Osteoblast (primary cell): ENCODE measurements at regions not wholly inside any gene's neighbourhood (a gene's known extent, or its start where the extent isn't known, plus 50 kb on each side); places are given as distances from the start of the nearest gene placed in this dataset.

Experiments used
- DNase-seq: peaks from one replicate; pipeline ENCODE4 v3.0.0; 2011; ENCODE audit warnings: low spot score, mixed read lengths; ENCODE audit not compliant: insufficient read length; ENCODE audit errors: missing footprints
- H2AFZ ChIP-seq: 2 replicates; pipeline ENCODE4 v1.6.0; 2011; ENCODE audit warnings: mild to moderate bottlenecking, low read length
- H3K27ac ChIP-seq: 2 replicates; pipeline ENCODE4 v1.5.1; 2011; ENCODE audit warnings: mild to moderate bottlenecking, low read depth, low read length, moderate library complexity
- H3K27me3 ChIP-seq: 2 replicates; pipeline ENCODE4 v1.6.0; 2012; ENCODE audit warnings: mild to moderate bottlenecking, control low read depth, inconsistent platforms, low read length, moderate library complexity; ENCODE audit not compliant: insufficient read depth
- H3K36me3 ChIP-seq: 2 replicates; pipeline ENCODE4 v1.5.1; 2011; ENCODE audit warnings: mild to moderate bottlenecking, low read length, control low read depth, moderate library complexity; ENCODE audit not compliant: insufficient read depth
- H3K4me1 ChIP-seq: 2 replicates; pipeline ENCODE4 v1.5.1; 2011; ENCODE audit warnings: mild to moderate bottlenecking, low read length, control low read depth, moderate library complexity; ENCODE audit not compliant: insufficient read depth
- H3K4me2 ChIP-seq: 2 replicates; pipeline ENCODE4 v1.6.0; 2011; ENCODE audit warnings: mild to moderate bottlenecking, low read length; ENCODE audit not compliant: insufficient read depth
- H3K4me3 ChIP-seq: fragments of 200-600 bp; sonication (generic); 3 replicates; pipeline ENCODE4 v1.5.1; 2012; ENCODE audit warnings: mild to moderate bottlenecking, low read length, inconsistent platforms; ENCODE audit not compliant: insufficient read depth
- H3K79me2 ChIP-seq: 2 replicates; pipeline ENCODE4 v1.6.0; 2012; ENCODE audit warnings: mild to moderate bottlenecking, low read length, control low read depth, inconsistent platforms; ENCODE audit not compliant: insufficient read depth
- H3K9me3 ChIP-seq: 2 replicates; pipeline ENCODE4 v1.5.1; 2011; ENCODE audit warnings: low read depth, low read length, control low read depth
- H4K20me1 ChIP-seq: 2 replicates; pipeline ENCODE4 v1.6.0; 2012; ENCODE audit warnings: mild to moderate bottlenecking, low read length, control low read depth; ENCODE audit not compliant: insufficient read depth
- CTCF ChIP-seq: IDR thresholded peaks from 2 replicates; pipeline ENCODE4 v1.5.1; 2011; ENCODE audit warnings: mild to moderate bottlenecking, low read depth, low read length, moderate library complexity; ENCODE audit errors: extremely low read depth

DNA sequence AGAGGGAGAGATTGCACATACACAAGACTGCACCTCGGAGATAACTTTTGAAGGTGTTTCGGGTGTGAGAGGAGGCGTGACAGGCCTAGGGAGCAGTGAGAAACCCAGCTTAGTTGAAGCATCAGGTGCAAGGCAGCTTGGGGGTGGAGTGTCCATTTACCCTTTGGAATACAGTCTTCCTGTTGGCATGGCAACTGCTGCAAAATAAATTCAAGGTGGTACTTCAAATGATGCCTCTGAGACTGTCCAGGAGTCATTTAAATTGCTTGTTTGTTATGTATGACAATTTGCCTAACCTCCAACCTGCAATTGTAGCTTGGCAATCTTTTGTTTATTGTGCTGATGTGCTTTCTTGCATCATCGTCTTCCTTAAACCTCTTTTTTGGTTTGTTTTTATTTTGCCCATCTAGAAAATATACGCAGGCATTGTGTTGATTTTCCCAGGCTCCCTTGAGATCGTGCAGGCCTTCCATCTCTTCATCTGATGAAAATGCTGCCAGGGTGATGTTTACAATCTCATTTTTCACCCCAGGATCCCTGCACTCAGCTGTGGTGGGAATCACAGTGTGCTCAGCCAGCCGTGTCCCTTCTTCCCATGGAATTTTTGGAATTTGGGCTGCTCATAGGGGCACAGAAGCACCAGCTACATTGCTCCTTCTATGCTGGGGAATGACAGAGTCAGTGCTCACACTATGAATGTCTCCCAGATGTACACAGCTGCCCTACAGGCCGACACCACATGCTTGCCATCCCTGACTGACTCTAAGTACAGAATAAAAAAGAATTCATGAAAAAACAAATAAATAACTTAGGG lies 583.1 kb upstream of the CFAP20DC start:
- H2AFZ ChIP-seq, result no peak overlapping the region
- no peaks in the 10 kb centered on the region for H3K9me3 ChIP-seq
- no peak overlapping the region for H3K4me3 ChIP-seq
- H3K27ac ChIP-seq, result no peak overlapping the region
- no peak for DNase-seq
- no peak for TF ChIP-seq CTCF
- H4K20me1 ChIP-seq, result no peaks in the 10 kb centered on the region
- no peaks in the 10 kb centered on the region for H3K4me1 ChIP-seq
- H3K79me2 ChIP-seq, result no peaks in the 10 kb centered on the region
- H3K4me2 ChIP-seq, result no peak overlapping the region
- H3K36me3 ChIP-seq, result no peaks in the 10 kb centered on the region
- no peaks in the 10 kb centered on the region for H3K27me3 ChIP-seq

DNA sequence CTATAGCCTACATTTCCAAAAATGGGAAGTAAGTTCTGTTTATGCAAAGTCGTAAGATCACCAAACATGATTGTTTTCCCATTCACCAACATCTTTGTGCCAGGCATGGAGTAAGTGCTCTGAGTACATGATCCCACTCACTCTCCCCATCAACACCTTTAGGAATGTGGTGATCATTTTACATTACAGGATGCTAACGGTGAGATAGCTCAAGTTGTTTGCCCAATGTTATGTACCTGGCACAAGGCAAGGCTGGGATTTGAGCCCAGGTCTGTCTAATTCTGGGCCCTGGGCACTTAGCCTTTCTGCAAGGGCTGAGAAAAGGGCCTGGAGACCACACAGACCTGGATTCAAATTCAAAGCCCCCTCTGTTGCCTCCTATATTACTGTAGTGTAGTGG lies 581.7 kb upstream of the CFAP20DC start:
- H3K4me1 ChIP-seq, result no peaks in the 10 kb centered on the region

GRCh38 chr3:59621037-59621436 lies 571.2 kb upstream of the CFAP20DC start:
- Histone ChIP-seq H3K27me3 (no peaks in the 10 kb centered on the region), H3K9me3 (no peaks in the 10 kb centered on the region), H3K27ac (no peak overlapping the region), H3K4me1 (no peaks in the 10 kb centered on the region), H3K36me3 (no peaks in the 10 kb centered on the region), H2AFZ (no peak overlapping the region), H3K4me3 (no peak overlapping the region), H3K79me2 (no peaks in the 10 kb centered on the region), H4K20me1 (no peaks in the 10 kb centered on the region), H3K4me2 (no peak overlapping the region)
- TF ChIP-seq CTCF, result no peak
- no peak for DNase-seq

More for the DNA sequence above, 581.7 kb upstream of the CFAP20DC start:
- TF ChIP-seq CTCF, result no peak
- Histone ChIP-seq H4K20me1 (no peaks in the 10 kb centered on the region), H3K9me3 (no peaks in the 10 kb centered on the region), H3K4me3 (no peak overlapping the region), H3K79me2 (no peaks in the 10 kb centered on the region), H3K27me3 (no peaks in the 10 kb centered on the region), H3K27ac (no peak overlapping the region), H2AFZ (no peak overlapping the region), H3K4me2 (no peak overlapping the region), H3K36me3 (no peaks in the 10 kb centered on the region)
- no peak for DNase-seq

DNA sequence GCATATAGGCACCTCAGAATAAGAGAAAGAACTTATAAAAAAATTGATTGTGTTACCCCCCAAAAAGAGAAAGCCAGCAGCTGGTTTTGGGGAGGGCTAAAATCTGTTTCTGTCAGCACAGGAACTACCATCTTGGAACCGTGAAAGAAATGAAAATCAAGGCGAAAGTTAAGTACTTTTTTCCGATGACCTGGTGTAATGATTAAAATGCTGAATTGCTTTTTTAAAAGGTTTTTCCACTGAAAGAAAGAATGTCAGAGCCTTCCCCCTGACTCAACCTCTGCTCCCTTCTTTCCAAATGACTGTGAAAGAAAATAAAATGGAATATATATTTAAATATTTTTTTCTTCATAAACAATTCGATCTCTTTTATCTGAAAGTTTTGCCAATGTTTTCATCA lies 570.5 kb upstream of the CFAP20DC start:
- no peak for DNase-seq
- no peaks in the 10 kb centered on the region for H3K36me3 ChIP-seq
- H3K27ac ChIP-seq, result no peak overlapping the region
- no peaks in the 10 kb centered on the region for H3K9me3 ChIP-seq
- TF ChIP-seq CTCF, result no peak
- no peak overlapping the region for H2AFZ ChIP-seq
- no peaks in the 10 kb centered on the region for H4K20me1 ChIP-seq
- H3K4me3 ChIP-seq, result no peak overlapping the region
- H3K4me1 ChIP-seq, result no peaks in the 10 kb centered on the region
- no peaks in the 10 kb centered on the region for H3K27me3 ChIP-seq
- no peak overlapping the region for H3K4me2 ChIP-seq
- no peaks in the 10 kb centered on the region for H3K79me2 ChIP-seq
